ENCODE measurements at regions not wholly inside any gene's neighbourhood (a gene's known extent, or its start where the extent isn't known, plus 50 kb on each side); places are given as distances from the start of the nearest gene placed in this dataset.
"Not testable (repeated sequence)": the region's sequence is repeated elsewhere in the genome, so short reads cannot be mapped to it uniquely, and the experiment has no call there.

DNA sequence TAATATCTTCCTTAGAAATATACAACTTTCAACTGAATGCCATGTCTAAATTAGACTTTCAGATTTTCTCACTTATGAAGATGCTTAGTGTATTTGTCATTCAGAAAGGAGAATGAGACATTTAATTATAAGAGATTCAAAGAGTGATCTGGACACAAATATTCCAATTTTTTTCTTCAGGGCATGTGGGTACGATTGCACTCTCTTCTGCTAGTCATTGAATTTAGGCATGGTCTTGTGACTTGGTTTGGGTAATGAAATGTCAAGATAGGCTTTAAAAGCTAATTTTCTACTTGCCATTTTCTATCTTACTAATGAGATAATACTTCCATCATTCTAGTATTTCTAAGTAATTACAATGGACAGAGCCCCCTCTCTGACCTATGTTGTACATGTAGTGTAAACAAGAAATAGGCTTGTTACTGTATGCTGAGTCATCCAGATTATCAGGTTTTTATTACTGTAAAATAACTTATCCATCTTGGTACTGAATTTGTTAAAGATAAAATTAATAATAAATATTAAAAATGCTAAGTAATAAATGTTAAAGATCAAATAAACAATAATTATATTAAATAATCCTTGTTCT is 770.8 kb upstream of the BCHE start:
- H3K4me3 ChIP-seq (ENCODE audit: low read length), result no peak overlapping the region
- no peak for DNase-seq (ENCODE audit: low read depth)
- TF ChIP-seq, protein P1, sequence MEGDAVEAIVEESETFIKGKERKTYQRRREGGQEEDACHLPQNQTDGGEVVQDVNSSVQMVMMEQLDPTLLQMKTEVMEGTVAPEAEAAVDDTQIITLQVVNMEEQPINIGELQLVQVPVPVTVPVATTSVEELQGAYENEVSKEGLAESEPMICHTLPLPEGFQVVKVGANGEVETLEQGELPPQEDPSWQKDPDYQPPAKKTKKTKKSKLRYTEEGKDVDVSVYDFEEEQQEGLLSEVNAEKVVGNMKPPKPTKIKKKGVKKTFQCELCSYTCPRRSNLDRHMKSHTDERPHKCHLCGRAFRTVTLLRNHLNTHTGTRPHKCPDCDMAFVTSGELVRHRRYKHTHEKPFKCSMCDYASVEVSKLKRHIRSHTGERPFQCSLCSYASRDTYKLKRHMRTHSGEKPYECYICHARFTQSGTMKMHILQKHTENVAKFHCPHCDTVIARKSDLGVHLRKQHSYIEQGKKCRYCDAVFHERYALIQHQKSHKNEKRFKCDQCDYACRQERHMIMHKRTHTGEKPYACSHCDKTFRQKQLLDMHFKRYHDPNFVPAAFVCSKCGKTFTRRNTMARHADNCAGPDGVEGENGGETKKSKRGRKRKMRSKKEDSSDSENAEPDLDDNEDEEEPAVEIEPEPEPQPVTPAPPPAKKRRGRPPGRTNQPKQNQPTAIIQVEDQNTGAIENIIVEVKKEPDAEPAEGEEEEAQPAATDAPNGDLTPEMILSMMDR (IDR thresholded peaks at IDR 0.05; ENCODE audit: insufficient read depth, low read depth, low read length, missing control alignments), result no peak

DNA sequence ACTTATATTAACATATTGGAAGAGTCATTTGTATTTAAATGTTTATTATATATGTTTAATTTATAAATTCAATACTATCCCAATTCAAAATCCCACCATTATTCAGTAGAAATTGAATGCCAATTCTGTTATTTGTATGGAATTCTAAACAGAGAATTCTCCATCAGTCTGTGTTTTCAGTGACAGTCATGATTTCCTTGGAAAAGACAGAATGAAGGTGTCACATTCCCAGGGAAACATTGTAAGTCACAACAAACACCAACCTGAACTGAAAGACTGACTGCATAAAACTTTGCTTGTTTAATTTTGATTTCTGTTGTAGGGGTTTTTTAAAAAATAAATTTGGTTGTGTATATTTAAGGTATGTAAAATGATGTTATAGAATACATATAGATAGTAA is 769.8 kb upstream of the BCHE start:
- TF ChIP-seq, protein P1 (IDR thresholded peaks at IDR 0.05; ENCODE audit: insufficient read depth, low read depth, low read length, missing control alignments), result no peak
- no peak overlapping the region for H3K4me3 ChIP-seq (ENCODE audit: low read length)
- DNase-seq (ENCODE audit: low read depth), result no peak

DNA sequence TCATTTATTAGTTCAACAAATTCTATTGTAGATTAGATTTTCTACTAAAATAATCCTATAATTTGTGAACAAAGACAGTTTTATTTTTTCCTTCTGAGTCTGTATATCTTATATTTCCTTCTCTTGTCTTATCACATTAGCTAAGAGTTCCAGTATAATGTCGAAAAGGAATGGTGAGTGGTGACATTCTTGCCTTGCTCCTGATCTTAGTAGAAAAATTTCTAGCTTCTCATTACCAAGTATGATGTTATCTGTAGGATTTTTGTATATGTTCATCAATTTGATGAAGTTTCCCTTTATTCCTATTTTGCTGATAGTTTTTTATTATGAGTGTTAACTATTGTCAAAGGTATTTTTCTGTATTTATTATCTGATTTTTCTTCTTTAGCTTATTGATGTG is 756.6 kb upstream of the BCHE start:
- TF ChIP-seq, protein P1 (IDR thresholded peaks at IDR 0.05; ENCODE audit: insufficient read depth, low read depth, low read length, missing control alignments), result no peak
- no peak overlapping the region for H3K4me3 ChIP-seq (ENCODE audit: low read length)
- DNase-seq (ENCODE audit: low read depth), result no peak

DNA sequence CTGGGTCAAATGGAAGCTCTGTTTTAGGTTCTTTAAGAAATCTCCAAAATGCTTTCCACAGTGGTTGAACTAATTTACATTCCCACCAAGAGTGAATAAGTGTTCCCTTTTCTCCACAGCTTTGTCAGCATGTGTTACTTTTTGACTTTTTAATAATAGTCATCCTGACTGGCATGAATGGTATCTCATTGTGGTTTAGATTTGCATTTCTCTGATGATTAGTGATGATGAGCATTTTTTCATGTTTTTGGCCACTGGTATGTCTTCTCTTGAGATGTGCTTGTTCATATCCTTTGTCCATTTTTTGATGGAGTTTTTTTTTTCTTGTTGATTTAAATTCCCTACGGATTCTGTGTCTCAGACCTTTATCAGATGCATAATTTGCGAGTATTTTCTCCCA is 745.0 kb upstream of the BCHE start:
- TF ChIP-seq, protein P1 (IDR thresholded peaks at IDR 0.05; ENCODE audit: insufficient read depth, low read depth, low read length, missing control alignments), result no peak
- no peak overlapping the region for H3K4me3 ChIP-seq (ENCODE audit: low read length)
- peak; percentile 4 for DNase-seq (ENCODE audit: low read depth)

DNA sequence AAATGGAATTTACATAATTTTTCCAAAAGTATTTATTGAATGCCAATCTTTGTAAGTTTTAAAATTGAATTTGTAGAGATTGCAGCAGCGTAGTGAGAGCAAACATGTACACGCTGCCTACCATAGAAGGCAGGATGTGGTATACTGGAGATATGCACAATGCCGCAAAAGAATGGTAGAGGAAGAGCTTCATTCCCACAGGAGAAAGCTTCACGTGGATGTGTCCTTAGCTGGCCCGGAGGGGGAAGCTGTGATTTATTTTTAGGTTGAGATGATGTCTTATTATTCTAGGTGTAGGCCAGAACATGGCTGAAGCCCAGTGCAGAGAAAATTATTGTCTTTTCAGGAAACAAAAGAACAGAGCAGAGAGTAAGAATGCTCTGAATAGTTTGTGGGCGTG is 743.3 kb upstream of the BCHE start:
- DNase-seq (ENCODE audit: low read depth), result no peak
- H3K4me3 ChIP-seq (ENCODE audit: low read length), result no peak overlapping the region
- TF ChIP-seq, protein P1 (IDR thresholded peaks at IDR 0.05; ENCODE audit: insufficient read depth, low read depth, low read length, missing control alignments), result no peak

DNA sequence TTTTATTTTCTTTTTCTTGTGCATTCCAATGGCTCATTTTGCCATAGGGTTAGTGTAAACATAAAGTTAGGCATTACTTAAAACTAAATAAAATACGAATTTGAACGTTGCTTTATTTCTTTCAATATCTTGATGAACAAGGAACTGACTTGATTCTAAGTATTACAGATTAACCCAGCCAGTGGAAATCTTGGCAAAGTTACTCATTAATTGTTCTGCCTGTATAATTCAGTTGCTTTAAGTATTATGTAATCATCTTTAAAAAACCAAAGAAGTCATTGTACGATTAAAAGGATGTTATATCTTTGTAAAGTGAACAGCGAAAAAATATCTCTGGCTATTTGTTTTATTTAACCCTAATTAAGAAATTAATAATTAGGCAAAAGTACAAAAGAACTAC is 737.9 kb upstream of the BCHE start:
- H3K4me3 ChIP-seq (ENCODE audit: low read length), result no peak overlapping the region
- no peak for DNase-seq (ENCODE audit: low read depth)
- TF ChIP-seq, protein P1 (IDR thresholded peaks at IDR 0.05; ENCODE audit: insufficient read depth, low read depth, low read length, missing control alignments), result no peak

DNA sequence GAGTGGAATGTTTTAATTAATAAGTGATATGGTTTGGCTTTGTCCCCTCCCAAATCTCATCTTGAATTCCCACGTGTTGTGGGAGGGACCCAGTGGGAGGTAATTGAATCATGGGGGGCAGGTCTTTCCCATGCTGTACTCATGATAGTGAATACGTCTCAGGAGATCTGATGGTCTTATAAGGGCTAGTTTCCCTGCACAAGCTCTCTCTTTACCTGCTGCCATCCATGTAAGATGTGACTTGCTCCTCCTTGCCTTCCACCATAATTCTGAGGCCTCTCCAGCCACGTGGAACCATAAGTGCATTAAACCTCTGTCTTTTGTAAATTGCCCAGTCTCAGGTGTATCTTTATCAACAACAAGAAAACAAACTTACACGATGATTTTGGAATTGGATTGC is 734.5 kb upstream of the BCHE start:
- DNase-seq (ENCODE audit: low read depth); H3K4me3 ChIP-seq (ENCODE audit: low read length): not testable (repeated sequence)

All from epithelial cell of esophagus (primary cell).